SK-N-DZ (cell line): ENCODE measurements at regions not wholly inside any gene's neighbourhood (a gene's known extent, or its start where the extent isn't known, plus 50 kb on each side); places are given as distances from the start of the nearest gene placed in this dataset.
"Not testable (repeated sequence)": the region's sequence is repeated elsewhere in the genome, so short reads cannot be mapped to it uniquely, and the experiment has no call there.

Experiments used
- DNase-seq: peaks from one replicate; pipeline ENCODE4 v3.0.0-alpha.2; 2015; ENCODE audit warnings: low spot score

DNA sequence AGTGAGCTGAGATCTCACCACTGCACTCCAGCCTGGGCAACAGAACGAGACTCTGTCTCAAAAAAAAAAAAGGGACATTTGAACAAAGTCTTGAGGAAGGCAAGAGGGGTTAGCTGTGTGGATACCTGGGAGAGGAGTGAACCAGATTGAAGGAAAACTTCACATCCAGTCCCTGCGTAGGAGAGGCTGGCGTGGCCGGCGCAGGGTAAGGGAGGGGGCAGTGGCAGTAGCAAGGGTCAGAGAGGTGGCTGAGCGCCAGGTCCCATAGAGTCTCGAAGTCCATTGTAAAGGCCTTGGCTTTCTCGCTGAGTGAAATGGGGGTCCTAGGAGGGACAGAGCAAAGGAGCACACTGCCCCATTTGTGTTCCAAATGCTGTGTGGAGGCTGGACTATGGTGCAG lies 171.8 kb upstream of the WSCD1 start:
- DNase-seq: no peak

DNA sequence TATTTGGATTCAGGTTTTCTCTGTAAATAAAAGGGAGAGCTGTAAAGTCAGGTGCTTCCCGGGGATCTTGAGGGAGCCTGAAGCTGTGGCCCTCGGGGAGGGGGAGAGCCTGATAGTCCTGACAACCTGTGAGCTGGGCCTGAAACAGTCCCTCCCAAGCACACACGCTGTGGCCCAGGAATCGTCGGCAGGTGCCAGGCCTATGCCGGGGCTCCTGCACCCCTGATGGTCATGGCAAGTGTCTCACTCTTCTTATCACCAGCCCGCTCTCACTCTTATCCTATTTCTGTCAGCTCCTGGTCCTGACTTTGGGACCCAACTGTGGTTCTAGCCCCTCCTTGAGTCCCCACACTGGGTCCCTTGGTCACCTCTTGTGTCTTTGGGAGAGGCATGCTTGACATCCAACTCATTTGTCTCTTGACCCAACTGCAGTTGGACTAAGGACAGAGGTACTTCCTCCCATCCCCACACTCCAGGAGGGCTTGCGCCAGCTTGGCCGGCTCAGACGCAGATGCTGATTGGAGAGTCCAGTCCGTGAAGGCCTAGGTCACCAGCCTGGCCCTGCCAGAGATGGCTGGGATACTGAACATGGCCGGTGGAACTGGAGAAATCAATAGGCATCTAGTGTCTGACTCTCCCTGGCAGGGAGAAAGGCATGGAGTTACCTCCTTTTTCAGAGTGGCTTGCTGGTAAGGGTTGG lies 170.5 kb upstream of the WSCD1 start:
- no peak for DNase-seq

DNA sequence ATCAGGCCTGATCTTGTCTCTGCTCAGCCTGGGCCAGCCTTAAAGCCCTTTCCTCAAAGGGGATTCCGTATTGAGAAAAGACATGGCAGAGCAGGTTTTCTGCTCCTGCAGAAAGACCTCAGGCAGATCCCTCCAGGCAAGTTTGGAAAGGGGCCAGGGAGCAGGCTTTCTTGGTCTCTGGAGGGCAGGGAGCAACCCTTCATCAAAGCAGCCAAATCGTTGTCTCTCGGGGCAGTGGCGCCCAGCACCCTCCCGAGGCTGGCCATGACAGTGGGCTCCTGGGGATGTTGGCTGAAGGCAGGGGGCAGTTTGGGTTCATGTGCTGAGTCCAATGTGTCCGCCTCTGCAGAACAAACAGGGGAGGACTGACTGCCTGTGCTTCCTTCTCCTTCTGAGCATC lies 168.4 kb upstream of the WSCD1 start:
- DNase-seq: no peak

DNA sequence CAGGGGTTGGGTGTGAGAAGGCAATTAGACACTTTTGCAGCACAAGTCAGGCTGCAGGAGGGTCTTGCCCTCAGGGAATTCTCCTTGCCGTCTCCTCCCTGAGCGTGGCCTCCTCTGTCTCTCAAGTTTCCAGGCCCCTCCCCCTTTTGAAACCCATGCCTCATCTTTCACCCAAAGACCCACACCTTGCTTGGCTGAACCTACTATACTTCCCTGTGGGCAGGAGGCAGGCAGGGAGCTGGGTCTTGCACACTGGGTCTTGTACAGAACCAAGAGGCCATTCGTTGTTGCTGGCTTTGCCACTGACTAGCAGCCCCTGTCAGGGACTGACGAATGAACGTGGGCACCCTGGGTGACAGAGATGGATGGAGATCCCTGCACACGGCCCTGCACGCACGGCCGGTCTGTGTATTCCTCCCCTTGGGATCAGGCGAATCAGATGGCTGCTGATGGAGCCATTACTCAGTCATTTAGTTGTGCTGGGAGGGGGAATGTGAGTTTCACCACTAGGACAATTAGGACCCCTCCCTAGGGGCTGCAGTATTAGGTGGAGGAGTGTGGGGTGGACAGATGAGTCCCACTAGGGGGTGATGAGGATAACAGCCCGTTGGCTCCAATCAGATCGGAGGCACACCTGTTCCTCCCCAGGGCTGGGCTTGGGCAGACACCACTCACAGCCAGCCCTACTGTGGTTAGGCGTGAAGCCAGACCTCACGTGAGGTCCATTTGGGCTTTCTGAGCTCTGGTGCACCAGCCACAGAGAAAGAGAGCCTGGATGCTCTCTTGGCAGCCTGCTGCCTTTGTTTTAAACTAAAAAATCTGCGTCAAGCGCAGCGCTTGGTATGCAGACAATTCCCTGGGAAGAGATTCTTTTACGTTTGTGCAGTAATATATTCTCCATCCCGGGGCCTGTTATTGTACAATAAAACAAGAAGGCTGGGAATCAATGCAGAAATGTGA lies 167.7 kb upstream of the WSCD1 start:
- DNase-seq: no peak

DNA sequence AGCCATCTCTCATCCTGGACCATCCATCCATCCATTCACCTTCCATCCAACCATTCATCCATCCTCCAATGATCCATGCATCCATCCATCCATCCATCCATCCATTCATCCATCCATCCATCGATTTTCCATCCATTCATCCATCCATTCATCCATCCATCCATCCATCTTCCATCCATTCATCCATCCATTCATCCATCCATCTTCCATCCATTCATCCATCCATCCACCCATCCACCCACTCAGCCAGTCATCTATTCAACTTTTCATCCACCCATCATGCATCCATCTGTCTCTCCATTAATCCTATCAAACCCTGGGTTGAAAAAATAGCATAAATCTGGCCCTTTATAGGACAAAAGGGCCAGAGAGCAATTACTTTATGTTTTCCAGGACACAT lies 158.3 kb upstream of the WSCD1 start:
- no peak for DNase-seq

DNA sequence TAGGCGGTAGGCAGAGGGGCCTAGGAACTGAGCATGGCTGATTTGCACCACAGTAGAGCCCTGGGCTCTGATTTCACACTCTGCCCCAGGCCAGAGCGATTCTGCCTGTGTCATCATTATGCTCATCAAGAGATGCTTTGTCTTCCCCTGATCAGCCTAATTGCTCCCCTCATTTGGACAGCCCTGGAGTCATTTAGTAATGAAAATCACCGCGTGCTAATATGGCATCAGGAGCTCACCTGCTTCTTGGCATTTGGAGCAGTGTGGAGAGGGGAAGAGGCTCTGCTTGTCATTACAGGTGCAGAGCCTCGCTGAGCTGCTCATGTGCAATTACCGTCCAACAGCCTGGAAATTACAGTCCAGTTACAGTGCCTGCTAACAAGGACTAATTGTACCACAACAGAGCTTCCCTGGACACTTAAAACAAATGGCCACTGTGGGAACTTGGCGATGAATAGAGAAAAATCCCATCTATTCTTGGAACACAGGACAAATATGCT lies 157.1 kb upstream of the WSCD1 start:
- no peak for DNase-seq

DNA sequence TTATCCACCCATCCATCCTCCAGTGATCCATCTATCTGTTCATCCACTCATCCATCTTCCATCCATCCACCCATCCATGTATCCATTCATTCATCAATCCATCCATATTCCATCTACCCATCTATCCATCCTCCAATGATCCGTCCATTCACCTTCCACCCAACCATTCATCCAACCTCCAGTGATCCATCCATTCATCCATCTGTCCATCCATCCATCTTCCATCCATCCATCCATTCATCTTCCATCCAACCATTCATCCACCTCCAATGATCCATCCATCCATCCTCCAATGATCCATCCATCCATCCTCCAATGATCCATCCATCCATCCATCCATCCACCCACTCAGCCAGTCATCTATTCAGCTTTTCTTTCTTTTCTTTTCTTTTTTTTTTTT lies 156.5 kb upstream of the WSCD1 start:
- no peak for DNase-seq

DNA sequence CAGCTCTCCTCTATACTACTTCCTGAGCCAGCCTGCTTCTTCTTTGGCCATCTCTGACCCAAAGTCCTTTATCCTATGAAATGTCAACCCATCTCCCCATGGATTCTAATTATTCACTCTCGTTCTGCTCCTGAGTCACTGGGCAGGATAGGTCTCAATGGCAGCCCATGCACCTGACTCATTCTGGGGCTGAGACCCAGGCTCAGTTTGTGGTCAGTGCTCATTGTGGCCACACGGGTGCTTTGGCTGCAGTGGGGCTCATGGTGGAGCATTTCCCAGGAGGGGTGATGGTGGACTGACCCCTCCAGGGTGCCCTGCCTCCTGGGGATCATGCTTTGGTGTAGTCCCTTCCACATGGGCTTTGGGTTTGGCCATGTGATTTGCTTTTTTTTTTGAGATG lies 154.8 kb upstream of the WSCD1 start:
- no peak for DNase-seq

DNA sequence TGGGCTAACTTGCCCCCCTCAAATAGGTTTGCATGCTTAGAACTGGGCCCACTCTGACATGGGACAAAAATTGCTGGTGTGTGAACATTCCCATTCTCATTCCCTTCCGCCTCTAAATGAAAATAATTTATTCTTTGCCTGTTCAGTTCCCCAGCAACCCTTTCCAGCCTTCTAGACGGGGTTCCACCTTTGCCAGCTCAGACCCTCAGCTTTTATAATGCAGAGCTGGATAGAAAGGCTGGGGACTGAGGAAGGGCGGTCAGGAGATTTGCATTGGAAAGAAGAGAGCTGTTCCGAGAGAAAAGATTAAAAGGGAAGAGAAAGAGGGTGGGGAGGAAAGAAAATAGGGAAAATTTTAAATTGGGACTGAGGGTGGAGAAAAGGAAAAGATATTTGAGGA lies 151.1 kb upstream of the WSCD1 start:
- DNase-seq: no peak

DNA sequence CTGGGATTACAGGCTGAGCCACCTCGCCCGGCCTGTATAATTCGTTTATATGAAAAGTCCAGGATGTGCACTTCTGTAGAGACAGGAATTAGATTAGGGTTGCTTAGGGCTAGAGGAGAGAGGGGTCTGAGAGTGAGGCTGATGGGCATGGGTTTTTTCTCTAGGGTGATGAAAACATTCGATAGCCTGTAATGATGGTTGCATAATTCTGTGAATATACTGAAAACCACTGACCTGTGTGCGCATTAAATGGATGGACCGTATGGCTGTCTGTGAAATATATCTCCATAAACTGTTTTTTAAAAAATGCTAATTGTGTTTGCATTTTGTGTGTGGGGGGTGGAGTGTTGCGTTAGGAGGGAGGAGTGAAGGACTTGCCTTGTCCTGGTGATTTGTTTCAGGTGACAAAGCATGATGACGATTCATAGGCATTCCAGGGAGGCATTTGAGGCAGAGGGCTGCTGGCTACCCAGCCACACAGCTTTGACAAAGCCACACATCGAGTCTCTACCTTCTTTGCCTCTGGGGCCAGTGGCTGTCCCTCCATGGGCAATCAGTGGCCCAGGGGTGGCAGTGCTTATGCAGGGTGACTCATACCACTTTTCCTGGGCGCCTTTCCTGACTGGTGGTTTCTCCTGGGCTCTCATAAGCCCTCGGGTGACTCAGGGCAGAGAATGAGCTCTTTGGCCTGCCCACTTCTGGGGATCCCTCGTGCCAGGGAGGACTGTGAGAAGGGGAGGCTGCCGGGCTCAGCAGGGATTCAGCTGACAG lies 148.5 kb upstream of the WSCD1 start:
- no peak for DNase-seq

DNA sequence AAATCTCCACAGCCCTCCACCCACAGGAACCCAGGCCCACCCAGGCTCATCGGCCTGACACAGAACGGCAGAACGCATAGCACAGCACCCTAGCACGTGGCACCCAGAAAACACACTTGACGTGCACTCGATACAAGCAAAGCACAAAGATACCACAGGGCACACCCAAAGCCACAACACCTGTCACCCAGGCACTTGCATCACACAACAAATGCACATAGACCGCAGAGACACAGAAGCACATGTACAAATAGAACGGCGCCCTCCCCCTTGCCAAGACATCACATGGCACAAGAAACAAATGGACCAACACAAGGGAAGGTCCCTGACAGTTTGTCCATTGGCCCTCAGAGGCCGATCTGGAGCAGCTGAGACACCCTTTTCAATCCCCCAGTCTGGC lies 147.7 kb upstream of the WSCD1 start:
- no peak for DNase-seq

DNA sequence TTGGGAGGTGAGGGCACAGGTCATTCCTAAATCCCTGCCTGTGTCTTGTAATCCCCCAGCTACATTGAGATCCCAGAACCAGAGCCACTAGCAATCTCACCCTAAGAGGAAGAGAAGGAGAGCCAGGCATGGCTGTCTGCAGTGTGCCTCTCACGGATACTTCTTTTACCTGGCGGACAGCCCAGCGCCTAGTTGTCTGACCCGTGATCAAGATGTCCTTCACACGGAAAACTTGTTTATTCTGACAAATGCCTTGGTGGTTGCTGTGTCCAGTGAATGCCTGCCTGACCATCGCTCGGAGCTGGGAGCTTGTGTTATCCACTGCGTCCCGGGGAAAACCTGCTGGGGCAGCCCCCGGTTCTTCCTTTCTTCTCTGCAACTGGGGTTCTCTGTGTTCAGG lies 140.5 kb upstream of the WSCD1 start:
- no peak for DNase-seq

DNA sequence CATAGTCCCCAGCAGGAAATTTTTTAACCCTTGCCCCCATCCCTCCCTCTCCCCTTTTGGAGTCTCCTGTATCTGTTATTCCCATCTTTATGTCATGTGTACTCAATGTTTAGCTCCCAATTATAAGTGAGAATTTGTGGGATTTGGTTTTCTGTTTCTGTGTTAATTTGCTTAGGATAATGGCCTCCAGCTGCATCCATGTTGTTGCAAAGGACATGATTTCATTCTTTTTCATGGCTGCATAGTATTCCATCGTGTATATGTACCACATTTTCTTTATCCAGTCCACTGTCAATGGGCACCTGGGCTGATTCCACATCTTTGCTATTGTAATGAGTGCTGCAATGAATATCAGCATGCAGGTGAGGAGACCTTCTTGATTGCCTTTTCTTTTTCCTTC lies 139.6 kb upstream of the WSCD1 start:
- DNase-seq: not testable (repeated sequence)

DNA sequence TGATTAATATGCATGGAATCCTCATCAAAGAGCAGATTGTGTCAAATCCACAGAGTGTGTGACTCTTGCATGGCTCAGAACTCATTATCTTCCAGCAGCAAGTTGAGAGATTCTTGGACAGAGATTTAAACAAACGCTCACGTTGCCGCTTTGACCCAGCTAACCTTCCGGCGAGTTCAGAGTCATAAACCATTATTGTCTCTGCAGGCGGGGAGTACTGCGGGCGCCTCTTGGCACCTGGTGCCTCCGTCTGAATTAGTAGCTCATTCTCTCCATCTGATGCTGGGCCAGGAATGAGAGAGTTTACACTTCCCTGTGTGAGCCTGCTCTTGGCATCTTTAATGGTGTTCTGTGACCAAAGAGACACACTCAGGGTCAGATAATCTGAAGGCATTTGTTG lies 138.6 kb upstream of the WSCD1 start:
- no peak for DNase-seq

DNA sequence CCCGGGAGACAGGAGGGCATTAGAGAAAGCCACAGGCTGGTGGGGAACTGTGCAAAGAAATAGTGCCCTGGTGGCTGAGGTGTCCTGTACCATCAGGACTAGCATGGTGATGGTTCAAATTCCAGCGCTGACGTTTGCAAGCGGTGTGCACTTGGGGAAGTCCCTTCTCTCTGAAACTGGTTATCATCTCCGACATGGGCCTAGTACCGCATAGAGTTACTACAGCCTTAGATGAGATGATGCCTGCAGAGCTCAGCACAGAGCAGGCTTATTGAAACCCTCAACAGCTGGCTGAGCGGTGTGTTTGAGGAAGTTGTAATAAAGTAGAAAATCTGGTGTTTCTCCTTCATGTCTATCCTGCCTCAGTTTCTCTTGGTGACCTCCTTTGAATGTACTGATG lies 136.7 kb upstream of the WSCD1 start:
- DNase-seq: no peak

DNA sequence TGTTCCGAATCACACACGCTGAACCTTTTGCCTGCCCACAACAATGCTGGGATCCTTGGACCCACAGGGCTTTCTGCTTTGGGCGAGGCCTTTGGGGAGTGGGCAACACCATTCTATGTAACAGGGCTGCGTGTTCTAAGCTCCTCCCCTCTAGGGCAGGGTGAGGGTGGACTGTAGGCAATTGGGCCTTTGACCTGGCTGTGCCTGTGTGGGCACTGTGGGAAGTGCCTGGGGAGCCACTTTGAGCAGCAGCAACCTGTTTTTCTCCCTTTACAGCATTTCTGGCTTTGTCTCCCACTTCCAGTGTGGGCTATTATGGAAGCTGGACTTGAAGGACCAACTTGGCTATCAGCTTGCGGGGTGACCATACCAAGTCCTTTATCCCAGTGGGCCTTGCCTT lies 128.9 kb upstream of the WSCD1 start:
- no peak for DNase-seq

DNA sequence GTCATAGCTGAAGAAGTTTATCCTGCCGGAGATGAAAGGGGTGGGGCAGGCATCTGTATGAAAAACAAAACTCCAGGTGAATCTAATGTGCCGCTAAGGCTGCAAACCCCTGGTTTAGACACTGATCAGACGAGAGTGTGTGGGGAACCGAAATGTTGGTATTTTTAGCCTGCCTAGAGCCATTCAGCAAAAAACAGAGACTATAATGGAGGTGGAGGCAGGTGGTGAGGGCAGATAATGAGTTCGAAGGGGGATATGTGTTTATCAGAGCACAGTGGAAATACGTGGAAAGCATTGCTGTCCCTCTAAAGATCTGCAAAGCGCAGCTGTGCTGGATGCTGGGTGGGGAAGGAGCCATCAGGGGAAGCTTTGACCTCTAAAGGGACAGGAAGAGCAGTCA lies 127.5 kb upstream of the WSCD1 start:
- no peak for DNase-seq

DNA sequence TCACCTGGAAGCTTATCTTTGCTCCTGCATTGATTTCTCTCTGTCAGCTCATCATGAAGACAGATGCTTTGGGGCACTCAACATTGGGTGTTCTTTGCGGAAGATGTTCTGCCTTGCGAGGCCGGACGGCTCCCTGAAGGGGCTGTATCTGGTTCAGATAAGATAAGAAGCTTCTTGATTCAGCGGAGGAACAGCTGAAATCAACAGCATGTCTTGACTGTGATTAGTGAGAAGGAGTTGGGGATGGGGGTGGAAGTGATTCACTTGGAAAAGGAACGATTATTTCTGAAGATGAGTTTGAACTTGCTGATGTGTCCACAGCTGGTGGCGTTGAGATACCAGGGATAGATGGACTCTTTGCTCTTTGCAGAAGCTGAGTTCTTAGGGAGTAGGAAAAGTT lies 126.9 kb upstream of the WSCD1 start:
- no peak for DNase-seq

DNA sequence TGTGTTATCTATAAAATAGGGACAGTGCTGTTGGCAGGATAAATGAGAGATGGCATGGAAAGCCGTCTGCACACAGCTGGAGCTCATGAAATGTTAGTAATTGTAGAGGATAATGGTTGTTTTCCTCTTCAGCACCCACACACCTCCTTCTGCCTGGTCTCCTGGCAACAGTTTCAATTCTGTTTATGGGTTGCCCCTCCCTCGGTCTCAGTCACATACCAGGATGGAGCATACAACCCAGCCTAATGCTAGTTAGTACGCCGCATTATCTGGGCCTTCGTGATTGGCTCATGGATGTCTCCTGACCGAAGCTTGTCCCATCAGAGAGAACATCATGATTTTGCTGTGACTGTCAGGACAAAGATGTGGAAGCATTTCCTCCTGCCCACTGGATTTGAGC lies 126.2 kb upstream of the WSCD1 start:
- no peak for DNase-seq

DNA sequence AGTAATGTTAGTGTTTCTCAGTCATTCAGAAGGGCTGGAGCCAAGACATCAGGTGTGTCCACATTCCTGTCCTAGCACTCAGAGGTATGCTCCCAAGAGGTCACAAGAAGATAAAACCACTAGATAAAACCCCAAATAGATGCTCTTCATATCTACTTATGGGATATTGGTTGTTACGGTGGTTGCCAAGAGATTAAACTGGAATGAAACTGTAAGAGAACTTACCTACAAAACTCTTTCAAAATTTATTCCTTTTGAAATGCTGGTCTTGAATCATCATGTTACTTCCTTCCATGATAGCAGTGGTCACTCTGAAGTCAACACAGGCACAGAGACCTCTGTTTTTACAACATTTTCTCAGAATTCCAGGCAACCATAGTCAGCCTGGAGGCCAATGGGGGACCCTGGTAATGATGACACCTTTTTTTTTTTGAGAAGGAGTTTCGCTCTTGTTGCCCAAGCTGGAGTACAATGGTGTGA lies 122.4 kb upstream of the WSCD1 start:
- DNase-seq: no peak

DNA sequence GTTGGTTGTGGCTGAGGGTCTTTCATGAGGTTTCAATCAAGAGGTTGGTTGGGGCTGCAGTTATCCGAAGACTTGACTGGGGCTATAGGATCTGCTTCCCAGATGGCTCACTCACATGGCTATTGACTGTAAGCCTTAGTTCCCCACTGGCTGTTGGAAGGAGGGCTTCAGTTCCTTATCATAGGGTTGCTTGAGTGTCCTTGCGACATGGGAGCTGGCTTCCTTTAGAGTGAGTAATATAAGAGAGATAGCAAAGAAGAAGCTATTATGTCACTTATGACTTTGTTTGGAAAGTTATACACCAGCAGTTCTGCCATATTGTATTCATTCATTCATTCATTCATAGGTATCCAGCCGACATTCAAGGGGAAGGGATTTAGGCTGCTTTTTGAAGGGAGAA lies 121.4 kb upstream of the WSCD1 start:
- no peak for DNase-seq

DNA sequence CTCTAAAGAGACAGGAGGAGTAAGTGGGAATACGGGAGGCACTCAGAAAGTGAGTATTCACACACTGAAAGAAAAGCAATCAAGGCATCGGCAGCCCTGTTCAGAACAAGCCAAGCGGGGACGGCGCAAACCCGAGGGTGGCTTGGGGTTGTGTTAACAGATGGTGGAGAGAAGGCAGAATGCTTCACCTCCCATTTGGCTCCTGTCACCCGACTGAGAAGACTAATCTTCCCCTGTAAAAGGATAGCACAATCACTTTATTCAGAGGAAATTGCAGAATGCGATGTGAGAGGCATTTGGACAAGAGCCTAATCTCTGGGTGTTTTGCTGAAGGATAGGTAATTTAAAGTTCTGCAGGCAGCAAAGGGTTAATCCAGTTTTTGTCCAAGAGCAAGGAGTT lies 119.3 kb upstream of the WSCD1 start:
- DNase-seq: no peak
